Vagina (tissue), 2 donors: ENCODE measurements at regions not wholly inside any gene's neighbourhood (a gene's known extent, or its start where the extent isn't known, plus 50 kb on each side); places are given as distances from the start of the nearest gene placed in this dataset.

Experiments
- DNase-seq, 2 donors: peaks; one replicate each; pipeline ENCODE4 v3.0.0-alpha.2; 2017; ENCODE audit errors: extremely low spot score in 2 of 2
- H3K27ac ChIP-seq: fragments of 200-600 bp; sonication (generic); one replicate; pipeline ENCODE4 v1.5.1; 2019
- H3K27me3 ChIP-seq: fragments of 200-600 bp; sonication (generic); one replicate; pipeline ENCODE4 v1.5.1; 2019
- H3K36me3 ChIP-seq, 2 donors: fragments of 200-600 bp; sonication (generic); one replicate each; pipeline ENCODE4 v1.5.1; 2017 to 2019
- H3K4me1 ChIP-seq: fragments of 200-600 bp; sonication (generic); one replicate; pipeline ENCODE4 v1.5.1; 2019
- H3K4me3 ChIP-seq, 2 donors: fragments of 200-600 bp; sonication (generic); 1 replicate in 1 of 2; 2 replicates in 1 of 2; pipeline ENCODE4 v1.5.1; 2016 to 2019
- H3K9me3 ChIP-seq: fragments of 200-600 bp; sonication (generic); one replicate; pipeline ENCODE4 v1.5.1; 2019
- CTCF ChIP-seq, 3 experiments: fragments of 450-650 bp in 2 of 3; fragments of 200-600 bp in 1 of 3; sonication (generic) in 1 of 3; IDR thresholded peaks; one replicate each; pipeline ENCODE4 v1.5.1; 2017 to 2019; ENCODE audit warnings: antibody characterized with exemption in 3 of 3, mild to moderate bottlenecking in 2 of 3, moderate library complexity in 2 of 3
- POLR2A ChIP-seq, 2 donors: fragments of 450-650 bp; IDR thresholded peaks; one replicate each; pipeline ENCODE4 v1.6.1; 2017; ENCODE audit warnings: antibody characterized with exemption in 2 of 2, mild to moderate bottlenecking in 2 of 2, moderate library complexity in 2 of 2
- POLR2AphosphoS5 ChIP-seq, 2 donors: sonication (generic); formaldehyde crosslinking; IDR thresholded peaks; one replicate each; pipeline ENCODE4 v1.9.0; 2017; ENCODE audit warnings: antibody characterized with exemption in 2 of 2, mild to moderate bottlenecking in 2 of 2, low read depth in 1 of 2; ENCODE audit not compliant: insufficient read depth in 1 of 2
- intact Hi-C: fragments of 100-400 bp; cut with DNase I; formaldehyde crosslinking; loops from one replicate; pipeline ENCODE4 v1.15.1; 2023

GRCh38 chr13:55682776-55683175 lies 1457.9 kb upstream of the PRR20A start:
- TF ChIP-seq POLR2A (IDR thresholded peaks at IDR 0.05) = no peak
- no peak for TF ChIP-seq CTCF (IDR thresholded peaks at IDR 0.05)
- no peak for TF ChIP-seq POLR2AphosphoS5 (IDR thresholded peaks at IDR 0.05; ENCODE audit: insufficient read depth in 1 of 2, low read depth in 1 of 2)
- Histone ChIP-seq H3K27me3 (no peaks in the 10 kb centered on the region), H3K4me1 (no peaks in the 10 kb centered on the region), H3K4me3 (no peak overlapping the region), H3K36me3 (no peaks in the 10 kb centered on the region), H3K9me3 (no peaks in the 10 kb centered on the region), H3K27ac (no peak overlapping the region)
- intact Hi-C loops = no loop called here
- no peak for DNase-seq

DNA sequence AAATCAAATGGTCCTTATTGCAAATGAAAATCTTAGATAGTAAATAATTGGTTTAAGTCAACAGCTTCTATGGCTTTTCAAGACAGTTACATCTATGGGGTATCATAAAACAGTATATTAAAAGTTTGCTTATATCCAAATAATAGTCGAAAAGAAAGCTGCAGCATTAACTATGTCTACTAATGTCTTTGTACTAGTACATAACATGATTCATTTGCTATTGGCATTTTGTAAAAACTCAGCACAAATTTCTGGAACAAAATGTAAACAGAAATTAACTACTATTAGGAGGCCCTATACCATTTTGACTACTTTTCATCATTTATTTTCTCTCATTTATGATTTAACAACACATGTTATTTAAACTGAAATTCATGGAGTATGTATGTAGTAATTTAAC lies 1435.2 kb upstream of the PRR20A start:
- DNase-seq = no peak
- Histone ChIP-seq H3K9me3 (no peaks in the 10 kb centered on the region), H3K4me1 (no peaks in the 10 kb centered on the region), H3K4me3 (no peak overlapping the region), H3K36me3 (no peaks in the 10 kb centered on the region), H3K27ac (no peak overlapping the region), H3K27me3 (no peaks in the 10 kb centered on the region)
- intact Hi-C loops = no loop called here
- no peak for TF ChIP-seq CTCF (IDR thresholded peaks at IDR 0.05)
- no peak for TF ChIP-seq POLR2A (IDR thresholded peaks at IDR 0.05)
- no peak for TF ChIP-seq POLR2AphosphoS5 (IDR thresholded peaks at IDR 0.05; ENCODE audit: insufficient read depth in 1 of 2, low read depth in 1 of 2)

DNA sequence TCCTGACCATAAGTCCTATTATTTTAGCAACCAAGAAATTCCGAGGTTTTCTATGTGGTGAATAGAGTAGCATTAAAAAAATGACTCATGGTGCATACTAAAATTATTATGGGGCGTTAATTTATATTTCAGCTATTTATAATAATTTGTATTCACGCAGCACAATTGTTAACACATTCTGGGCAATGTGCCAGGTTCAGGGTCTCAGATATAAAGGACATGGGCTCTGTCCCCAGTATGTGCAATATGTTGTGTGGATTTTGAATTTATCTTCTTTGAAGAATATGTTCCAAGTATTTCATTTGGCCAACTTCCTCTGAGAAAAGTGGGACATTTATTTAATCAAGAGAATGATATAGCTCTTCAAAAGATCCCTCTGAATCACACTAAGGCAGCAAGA lies 1434.7 kb upstream of the PRR20A start:
- H3K36me3 ChIP-seq = no peaks in the 10 kb centered on the region
- no peak for TF ChIP-seq CTCF (IDR thresholded peaks at IDR 0.05)
- TF ChIP-seq POLR2A (IDR thresholded peaks at IDR 0.05) = no peak
- TF ChIP-seq POLR2AphosphoS5 (IDR thresholded peaks at IDR 0.05; ENCODE audit: insufficient read depth in 1 of 2, low read depth in 1 of 2) = no peak
- no peaks in the 10 kb centered on the region for H3K9me3 ChIP-seq
- DNase-seq = no peak
- intact Hi-C loops = no loop called here
- no peaks in the 10 kb centered on the region for H3K27me3 ChIP-seq
- no peak overlapping the region for H3K4me3 ChIP-seq
- H3K4me1 ChIP-seq = no peaks in the 10 kb centered on the region
- H3K27ac ChIP-seq = no peak overlapping the region

- no peak for DNase-seq
- no peaks in the 10 kb centered on the region for H3K36me3 ChIP-seq
- no peak for TF ChIP-seq POLR2A (IDR thresholded peaks at IDR 0.05)
- no peak for TF ChIP-seq POLR2AphosphoS5 (IDR thresholded peaks at IDR 0.05; ENCODE audit: insufficient read depth in 1 of 2, low read depth in 1 of 2)
- no peak for TF ChIP-seq CTCF (IDR thresholded peaks at IDR 0.05)
- intact Hi-C loops = no loop called here
- no peaks in the 10 kb centered on the region for H3K4me1 ChIP-seq
- no peak overlapping the region for H3K4me3 ChIP-seq
- H3K27me3 ChIP-seq = no peaks in the 10 kb centered on the region
- no peak overlapping the region for H3K27ac ChIP-seq
- H3K9me3 ChIP-seq = no peaks in the 10 kb centered on the region
These were observed 1426.6 kb upstream of the PRR20A start for GRCh38 chr13:55714120-55714519.

DNA sequence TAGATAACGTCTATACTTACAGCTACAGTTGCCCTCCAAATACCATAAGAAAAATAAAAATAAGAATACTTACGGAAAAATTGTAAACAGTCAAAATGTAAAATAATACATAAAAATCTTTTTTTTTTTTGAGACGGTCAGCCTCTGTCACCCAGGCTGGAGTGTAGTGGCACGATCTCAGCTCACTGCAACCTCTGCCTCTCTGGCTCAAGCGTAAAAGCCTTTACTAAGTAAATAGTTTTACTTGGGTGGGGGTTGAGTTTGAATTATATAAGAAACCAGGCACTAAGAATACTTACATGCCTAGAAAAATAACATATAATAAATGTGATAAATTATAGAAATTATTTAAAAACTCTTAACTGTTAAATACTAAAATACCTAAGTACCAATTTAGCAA lies 1413.0 kb upstream of the PRR20A start:
- TF ChIP-seq CTCF (IDR thresholded peaks at IDR 0.05) (no peak), POLR2A (IDR thresholded peaks at IDR 0.05) (no peak), POLR2AphosphoS5 (IDR thresholded peaks at IDR 0.05; ENCODE audit: insufficient read depth in 1 of 2, low read depth in 1 of 2) (no peak)
- H3K4me3 ChIP-seq = no peak overlapping the region
- no peak overlapping the region for H3K27ac ChIP-seq
- H3K4me1 ChIP-seq = no peaks in the 10 kb centered on the region
- H3K9me3 ChIP-seq = no peaks in the 10 kb centered on the region
- no peak for DNase-seq
- H3K36me3 ChIP-seq = no peaks in the 10 kb centered on the region
- intact Hi-C loops = no loop called here
- H3K27me3 ChIP-seq = no peaks in the 10 kb centered on the region
